Suppressor macrophage treated with lipopolysaccharide for 1 hour (primary cell): ENCODE measurements at regions not wholly inside any gene's neighbourhood (a gene's known extent, or its start where the extent isn't known, plus 50 kb on each side); places are given as distances from the start of the nearest gene placed in this dataset.

Experiments used
- DNase-seq, 3 donors: peaks; one replicate each; pipeline ENCODE4 v3.0.0-alpha.2; 2020 to 2022

DNA sequence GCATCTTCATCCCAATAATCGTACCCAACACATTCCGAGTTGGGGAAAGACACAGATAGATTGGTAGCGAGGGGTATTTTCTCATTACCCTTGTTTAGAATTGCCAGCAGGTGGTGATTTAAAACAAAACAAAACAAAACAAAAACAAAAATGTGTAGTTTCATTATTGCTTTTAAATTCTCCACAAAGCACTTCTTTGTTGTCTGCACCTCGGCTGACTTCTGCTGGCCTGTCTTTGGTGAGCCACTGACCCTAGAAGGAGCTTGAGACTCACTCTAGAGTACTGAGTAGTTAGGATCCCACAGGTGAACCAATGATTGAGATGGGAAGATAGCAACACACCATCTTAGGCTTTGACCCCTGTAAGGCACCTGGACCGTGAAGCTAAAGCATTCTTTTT is 105.4 kb upstream of the BET1 start:
- no peak for DNase-seq

DNA sequence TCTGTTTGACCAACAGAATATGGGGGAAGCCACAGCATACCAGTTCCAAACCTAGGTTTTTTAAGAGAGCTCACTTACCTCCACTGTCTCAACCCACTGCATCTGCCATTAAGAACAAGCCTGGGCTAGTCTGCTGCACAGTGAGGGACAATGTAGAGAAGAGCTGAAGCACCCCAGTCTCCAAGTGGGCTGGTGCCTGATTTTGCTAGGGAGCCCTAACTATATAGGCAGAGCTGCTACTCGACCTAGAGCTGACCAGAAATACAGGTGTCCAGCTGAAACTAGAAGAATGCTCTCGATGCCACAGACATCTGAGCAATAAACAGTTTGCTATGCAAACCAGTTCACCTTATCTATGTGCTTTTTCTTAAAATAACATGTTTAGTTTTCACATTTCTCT is 106.9 kb upstream of the BET1 start:
- DNase-seq, result no peak

DNA sequence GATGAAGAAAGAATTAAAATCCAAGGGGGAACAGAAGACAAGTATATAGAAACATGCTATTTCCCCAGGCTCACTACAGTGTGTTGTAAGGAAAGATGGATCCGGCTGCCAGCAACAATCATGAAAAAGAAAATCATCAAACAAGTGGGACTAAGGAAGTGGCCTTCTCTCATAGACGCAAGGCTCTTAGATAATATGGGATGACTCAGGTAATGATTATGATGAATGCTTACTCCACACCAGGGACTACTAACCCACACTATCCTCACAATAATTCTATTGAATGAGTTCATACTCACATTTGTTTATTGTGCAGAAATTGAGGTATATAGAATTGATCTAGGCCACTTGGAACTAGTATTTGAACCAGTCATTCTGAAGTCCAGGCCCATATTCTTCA is 111.2 kb upstream of the BET1 start:
- no peak for DNase-seq

DNA sequence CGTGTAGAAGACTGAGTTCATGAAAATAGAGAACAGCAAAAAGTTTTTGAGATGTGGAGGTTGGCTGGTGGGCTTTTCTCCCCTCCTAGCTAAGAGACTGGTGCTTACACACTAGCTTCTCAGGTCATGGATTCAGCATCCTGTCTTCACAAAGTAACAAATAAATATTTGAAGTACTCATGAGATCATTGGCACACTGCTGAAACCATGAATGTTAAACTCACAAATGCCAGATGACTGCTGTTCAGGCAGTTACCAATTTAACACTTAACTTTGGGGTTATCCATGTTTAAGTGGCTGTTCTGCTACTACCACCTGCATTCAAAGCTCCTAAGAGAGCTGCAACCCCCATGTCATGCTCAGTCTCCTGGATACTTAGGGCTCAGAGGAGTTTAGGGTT is 119.0 kb upstream of the BET1 start:
- no peak for DNase-seq

DNA sequence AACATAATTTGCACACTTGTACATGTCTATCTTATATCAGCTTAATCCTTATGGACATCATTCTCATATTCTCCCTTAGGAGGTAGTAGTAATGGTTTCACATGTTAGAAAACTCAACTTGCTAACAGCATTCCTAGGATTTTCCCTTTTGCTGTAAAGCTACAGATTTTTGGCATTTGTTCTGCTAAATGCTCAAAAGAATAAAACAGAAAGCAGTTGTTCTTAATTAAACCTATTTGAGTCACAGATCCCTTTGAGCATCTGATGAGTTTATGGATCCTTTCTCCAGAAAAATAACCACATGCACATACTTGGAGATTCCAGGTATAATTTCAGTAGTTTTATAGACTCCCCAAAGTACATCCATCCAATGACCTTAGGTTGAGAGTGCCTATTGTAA is 122.9 kb upstream of the BET1 start:
- DNase-seq, result no peak

DNA sequence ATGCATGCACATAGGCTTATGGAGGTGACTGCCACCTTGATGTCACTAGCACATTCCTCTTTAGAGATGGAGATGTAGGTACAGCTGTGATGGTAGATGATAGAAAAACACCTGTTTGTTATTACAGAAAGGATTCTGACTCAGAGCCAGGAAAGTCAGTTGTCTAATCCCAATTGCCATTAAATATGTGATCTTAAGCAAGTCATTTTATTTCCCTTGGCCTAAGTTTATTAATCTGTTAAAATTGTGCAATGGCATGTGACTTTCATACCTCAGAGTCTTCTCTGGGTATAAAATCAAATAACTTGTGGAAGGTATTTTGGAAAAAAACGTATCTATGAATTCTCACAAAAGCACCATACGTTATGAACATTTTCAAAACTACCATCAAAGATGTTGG is 123.9 kb upstream of the BET1 start:
- no peak for DNase-seq

DNA sequence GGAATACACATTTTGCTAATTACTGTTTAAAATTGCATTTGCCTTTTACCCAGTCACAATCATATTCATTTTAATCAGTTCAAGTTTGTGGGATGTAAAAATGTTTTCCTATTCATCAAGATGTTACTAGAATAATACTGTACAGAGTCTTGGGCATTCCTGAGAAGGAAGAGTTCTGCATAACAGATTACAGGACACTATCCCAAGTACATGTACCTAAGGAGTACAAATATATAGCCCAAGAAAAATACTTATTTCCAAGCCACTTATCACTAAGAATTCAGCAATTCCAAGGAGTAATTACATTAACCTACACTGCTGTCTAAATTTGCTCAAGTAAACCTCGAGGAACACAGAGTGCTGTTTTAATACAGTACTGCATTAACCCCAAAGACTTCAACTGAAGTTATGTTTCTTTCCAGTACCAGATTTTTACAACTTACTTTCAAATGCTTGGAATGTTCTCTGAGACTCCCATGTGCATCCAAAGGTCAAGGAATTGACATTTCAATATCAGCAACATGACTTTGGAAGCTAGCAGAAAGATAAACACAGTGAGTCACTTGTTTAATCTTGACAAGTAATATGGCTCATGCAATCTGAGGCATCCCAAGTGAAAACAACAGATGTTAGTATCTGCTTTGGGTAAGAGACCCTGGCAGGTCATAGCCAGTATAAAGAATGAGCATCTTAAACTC is 125.4 kb upstream of the BET1 start:
- DNase-seq, result no peak

DNA sequence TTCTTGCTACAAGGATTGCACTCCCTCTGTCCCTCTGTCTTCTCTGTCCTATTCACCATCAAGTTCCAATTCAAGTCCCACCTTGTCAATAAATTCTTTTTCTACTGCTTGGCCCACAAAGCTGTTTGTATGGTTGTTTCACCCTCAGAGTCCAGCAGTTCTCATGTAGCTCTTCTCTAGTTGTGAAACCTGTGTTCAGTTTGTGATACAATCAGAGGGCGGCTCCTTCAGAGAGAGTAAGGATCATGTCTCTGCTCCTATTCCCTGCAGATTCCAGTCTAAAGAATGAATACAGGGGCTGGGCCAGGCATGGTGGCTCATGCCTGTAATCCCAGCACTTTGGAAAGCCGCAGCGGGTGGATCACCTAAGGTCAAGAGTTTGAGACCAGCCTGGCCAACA is 126.6 kb upstream of the BET1 start:
- no peak for DNase-seq

DNA sequence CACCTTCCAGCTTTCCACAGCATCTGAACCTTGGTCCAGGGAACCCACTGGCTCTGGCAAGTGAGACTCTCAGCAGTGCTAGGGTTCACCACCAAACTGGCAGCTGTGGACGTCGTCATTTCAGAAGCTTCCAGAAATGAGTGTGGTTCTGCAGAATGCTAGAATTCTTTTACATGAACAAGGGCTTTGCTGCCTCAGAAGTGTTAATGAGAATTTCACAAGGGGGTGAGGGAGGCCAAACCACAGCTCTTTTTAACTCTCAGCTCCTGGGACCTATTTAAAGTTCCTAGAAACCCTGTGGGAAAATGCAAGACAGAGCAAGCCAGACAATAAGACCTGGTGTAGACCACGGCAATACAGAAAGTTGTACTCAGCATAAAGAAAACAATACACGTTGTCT is 129.3 kb upstream of the BET1 start:
- DNase-seq, result no peak

DNA sequence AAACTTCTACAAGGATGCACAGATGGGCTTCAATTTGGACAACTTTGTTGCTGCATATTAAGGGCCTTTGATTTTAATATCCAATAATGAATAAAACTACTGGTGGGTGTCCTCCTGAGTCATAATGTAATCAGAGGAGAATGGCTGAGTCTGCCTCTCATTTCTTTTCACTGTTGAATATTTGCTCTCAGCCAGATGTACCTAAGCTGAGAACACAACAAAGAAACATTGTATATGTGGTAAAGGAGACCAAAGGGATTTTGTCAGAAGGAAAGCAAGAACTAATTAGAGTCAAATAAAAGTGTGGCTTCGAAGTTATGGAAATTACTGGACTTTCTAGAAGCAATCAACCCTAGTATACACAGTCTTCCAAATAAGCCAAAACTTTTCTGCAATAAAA is 131.0 kb upstream of the BET1 start:
- DNase-seq, result no peak

DNA sequence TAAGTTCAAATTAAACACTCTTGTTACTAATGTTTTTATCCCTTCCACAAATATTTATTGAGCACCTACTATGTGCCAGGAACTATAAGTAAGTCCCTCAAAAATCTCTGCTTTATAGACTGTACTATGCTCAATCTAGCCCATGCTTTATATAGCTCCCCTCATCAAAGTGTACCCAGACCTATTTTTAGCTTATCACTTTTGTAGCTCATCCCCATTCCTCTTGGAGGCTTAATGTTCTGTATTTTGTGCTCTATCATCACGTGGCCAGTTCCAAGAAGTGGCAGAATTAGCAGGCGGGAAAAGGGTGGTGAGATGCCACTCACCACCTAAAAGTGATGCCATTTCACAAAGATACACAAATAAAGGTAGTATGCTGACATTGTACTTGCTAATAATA is 138.1 kb upstream of the BET1 start:
- DNase-seq, result no peak

DNA sequence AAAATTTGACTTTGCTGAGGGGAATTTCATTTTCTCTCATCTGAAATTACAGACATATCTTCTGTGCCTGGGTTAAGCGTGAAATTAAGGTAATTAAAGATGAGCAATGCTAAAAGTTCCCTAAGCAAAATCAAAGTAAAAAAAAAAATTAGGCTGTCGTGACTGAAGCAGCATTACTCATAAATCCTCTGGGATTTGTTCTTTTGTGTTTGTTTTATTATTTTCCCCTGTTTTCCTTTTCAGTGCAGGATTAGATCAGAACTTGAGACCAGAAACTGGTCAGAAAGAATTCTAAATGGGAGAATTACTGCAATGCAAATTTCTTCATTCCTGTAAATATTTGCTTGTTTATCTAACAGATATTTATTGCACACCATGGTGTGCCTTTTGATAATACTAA is 141.4 kb upstream of the BET1 start:
- DNase-seq, result no peak

DNA sequence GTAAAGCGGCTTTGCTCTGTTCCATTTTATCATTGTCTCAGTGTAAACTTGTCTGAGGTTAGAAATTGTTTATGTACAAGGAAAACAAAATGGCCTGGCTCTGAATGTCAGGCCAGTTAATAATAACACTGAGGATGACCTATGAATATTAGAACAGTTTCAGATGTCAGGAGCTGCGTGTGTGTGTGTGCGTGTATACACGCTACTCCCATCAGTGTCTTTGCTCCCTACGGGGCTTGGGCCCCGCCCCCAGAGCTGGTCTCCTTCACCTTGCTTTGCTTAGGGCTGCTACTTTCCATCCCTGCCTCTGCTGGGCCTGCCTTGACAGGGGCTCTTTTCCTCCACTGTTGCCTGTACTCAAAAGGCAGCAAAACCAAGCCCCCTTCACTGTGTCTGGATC is 142.3 kb upstream of the BET1 start:
- no peak for DNase-seq

DNA sequence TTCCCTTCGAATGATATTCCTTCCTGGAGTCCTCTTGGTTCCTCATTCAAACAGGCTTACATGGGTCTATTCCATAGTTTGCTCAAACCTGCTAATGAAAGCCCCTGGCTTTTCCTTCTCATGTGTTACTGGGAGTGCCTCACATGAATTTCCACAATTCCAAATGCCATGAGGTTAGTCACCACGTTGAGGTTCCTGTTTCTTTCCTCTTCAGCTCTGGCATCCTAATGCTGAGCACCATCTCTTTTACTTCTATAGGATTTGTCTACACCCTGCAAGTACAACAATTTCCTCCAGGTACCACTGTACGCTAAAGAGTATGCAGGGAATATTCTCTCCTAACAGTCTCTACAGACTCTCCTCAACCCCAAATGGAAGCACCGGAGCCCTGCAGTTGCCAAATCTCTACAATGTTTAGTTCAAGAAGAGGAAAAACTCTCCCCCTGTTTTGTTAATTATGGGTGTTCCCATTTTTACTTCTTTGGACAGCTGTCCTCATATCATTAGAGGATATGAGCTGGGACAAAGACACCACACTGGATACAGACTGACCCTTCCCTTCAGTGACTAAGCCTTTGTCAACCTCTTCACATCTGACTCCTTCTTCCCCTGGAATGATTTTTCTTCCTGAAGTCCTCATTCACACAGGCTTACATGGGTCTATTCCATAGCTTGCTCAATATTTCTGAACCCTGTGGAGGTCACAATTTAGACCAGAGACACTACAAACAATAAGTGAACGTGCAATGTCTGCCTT is 145.8 kb upstream of the BET1 start:
- DNase-seq, result peak; percentile 7 to 46 (median 24)

DNA sequence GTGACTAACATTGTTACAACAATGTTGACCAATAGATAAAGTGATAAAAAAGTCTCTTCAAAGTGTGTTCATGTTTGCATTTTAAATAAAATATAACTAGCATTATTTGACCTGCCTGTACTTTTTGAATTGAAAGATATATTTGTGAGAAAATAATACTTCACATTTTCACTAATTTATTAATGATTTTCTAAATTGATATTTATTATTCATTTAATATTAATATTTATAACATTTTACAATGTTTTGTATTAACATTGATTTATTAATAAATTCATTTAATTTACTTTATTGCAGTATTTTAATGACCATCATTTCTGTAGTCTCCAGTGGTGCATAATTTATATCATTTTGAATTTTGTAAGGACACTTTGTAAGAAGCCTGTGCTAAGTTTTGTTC is 150.0 kb upstream of the BET1 start:
- DNase-seq, result no peak

DNA sequence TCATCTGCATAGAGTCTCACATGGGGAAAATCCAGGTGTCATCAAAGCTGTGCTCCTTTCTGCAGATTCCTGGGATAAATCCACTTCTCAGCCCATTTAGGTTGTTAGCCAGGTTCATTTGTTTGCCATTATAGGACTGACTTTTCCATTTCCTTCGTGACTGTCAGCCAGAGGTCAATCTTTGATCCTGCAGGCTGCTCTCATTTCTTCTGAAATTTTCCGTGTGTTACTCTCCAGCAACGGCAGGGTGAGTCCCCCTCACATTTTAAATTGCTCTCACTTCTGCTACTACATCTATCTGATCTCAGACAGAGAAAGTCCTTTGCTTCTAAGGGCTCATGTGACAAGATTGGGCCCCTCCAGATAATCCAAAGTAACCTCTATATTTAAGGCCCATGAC is 150.7 kb upstream of the BET1 start:
- no peak for DNase-seq

DNA sequence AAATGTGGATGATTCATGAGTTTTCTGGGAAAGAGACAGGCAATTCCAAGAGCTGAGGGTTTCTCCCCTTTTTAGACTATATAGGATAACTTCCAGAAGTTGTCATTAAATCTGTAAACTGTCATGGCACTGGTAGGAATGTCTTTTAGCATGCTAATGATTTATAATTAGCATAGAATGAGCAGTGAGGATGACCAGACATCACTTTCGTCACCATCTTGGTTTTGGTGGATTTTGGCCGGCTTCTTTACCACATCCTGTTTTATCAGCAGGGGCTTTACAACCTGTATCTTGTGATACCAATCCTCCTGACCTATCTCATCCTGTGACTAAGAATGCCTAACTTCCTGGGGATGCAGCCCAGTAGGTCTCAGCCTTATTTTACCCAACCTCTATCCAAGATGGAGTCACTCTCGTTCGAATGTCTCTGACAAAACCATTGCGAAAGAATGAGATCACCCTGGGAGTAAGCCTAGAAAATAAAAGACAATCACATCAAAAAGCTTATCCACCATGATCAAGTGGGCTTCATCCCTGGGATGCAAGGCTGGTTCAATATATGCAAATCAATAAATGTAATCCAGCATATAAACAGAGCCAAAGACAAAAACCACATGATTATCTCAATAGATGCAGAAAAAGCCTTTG is 153.6 kb upstream of the BET1 start:
- peak; percentile 27 to 73 (median 30) for DNase-seq

DNA sequence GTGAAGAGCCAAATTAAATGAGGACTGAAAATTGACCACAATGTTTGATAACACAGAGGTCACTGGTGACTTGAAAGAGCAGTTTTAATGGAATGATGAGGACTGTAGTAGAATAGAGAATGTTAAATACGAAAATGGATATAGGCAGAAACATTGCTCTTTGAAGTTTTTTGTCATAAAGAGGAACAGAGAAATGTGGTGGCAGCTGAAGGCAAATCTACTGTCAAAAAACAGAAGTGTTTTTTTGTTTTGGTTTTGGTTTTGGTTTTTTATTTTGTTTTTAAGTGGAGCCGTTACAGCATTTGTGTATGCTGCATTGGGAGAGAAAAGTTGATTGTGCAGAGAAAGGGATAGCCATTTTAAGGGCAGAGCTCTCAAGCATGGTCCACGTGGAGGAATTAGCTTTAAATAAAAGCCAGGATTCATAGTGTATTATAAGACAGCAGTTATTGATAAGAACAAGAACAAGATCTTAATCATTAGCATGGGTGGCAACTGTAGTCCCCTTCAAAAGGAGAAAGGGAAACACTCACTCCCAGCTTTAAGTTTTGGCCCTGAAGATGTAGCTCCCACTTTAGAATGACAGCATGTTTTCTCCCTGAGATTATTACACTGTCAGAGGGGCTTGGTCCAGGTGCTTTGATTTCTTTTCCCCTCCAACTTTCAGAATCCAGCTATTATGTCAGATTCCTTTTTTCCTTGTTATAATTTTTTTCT is 156.7 kb upstream of the BET1 start:
- DNase-seq, result peak; percentile 53 to 77 (median 68)

DNA sequence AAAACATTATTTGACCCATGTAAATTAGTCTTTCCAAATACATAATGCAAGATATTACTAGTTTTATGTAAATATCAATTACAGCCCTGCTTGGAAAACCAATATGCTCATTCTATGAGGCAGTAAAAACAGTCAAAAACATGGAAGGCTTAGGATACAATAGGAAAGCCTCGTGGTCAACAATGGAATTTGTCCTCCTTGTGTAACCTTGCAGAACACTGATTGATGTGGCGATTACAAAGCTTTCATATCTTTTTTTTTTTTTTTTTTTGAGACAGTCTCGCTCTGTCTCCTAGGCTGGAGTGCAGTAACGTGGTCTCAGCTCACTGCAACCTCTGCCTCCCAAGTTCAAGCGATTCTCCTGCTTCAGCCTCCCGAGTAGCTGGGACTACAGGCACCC is 157.3 kb upstream of the BET1 start:
- DNase-seq, result no peak

DNA sequence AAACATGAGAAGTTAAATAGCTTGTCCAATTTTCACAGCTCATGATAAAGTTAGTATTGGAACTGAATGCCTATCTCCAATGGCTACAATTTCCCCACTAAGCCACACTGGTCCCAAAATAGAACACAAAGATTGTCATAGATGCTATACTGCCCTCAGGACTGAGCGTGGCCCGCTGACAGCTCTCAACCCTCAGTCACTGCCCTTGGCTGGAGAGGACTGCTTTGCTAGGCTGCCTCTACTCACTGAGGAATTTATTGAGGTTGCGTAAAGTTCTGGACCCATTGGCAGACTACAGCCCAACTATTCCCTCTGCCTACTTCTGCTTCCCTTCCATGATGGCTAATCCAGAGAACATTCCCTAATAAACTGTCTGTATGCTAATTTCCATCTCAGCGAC is 165.5 kb upstream of the BET1 start:
- DNase-seq, result no peak

DNA sequence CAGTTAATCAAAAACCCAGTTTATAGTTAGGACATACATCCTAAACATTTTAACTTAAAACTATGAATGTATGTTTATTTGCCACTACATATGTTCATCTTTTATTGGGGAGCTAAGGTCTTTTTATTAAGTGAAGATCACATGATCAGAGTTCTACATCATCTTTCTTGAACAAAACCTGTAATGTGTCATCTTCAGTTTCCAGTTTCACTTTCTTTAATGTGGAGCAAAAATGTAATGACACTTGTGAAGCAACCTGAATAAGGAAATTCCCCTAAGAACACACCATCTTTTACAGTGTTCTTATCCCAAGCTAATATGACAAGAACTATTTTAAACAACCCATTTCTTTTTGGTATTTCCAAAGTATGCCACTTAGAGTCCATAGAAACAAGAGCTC is 166.7 kb upstream of the BET1 start:
- DNase-seq, result peak; percentile 51 to 86 (median 69)

DNA sequence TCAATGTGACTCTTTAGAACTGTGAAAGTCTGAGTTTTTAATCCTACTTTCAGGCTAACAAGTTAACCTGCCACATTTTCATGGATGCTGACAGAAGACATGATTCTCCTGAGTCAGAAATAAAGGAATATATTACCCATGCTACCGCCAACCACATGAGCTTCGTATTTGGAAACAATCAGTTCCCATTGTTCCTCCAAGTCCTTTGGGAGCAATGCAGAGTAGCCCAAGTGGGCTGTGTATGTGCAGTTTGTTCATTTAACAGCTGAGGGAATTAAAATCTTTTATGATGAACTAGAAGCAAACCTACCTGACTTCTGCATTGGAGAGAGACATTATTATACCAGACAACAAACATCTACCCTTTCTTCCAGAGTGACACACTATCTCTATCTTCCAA is 169.3 kb upstream of the BET1 start:
- no peak for DNase-seq

DNA sequence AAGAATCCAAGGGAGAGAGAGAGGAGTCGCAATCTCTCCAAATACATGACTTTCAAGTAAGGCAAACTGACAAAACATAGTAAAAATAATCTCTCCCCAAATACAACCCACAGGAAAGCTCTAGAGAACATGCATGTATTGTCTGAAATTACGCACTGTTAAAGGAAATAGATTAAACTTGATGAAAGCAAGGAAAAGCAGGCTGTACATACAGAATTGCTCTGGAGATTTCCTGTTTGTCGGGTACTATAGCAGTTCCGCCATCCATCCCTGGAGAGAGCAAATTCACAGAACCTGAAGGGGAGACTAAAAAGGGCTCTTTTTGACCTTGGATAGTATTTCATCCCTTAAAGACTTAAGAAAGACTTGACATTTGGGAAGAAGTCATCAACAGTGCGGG is 170.2 kb upstream of the BET1 start:
- no peak for DNase-seq

DNA sequence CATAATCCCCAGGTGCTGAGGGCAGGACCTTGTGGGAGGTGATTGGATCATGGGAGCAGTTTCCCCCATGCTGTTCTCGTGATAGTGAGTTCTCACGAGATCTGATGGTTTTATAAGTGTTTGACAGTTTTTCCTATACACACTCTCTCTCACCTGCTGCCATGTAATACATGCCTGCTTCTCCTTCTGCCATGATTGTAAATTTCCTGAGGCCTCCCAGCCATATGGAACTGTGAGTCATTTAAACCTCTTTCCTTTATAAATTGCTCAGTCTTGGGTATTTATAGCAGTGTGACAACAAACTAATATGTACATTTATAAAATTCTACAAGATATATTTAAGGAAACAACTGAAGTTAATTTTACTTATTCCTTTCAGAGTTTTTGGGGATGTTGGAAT is 170.8 kb upstream of the BET1 start:
- no peak for DNase-seq
